HepG2 (cell line): ENCODE measurements at regions not wholly inside any gene's neighbourhood (a gene's known extent, or its start where the extent isn't known, plus 50 kb on each side); places are given as distances from the start of the nearest gene placed in this dataset.

Source experiments
- ATAC-seq: fragments of 200-7000 bp; cut with Tn5 transposase; 3 replicates; pipeline ENCODE4 v1.9.1; 2020; ENCODE audit warnings: mild to moderate bottlenecking, moderate library complexity
- BruUV-seq: library from RNA; stranded (reverse); fragments of 400-500 nt; replicated peaks from 2 replicates; lab custom pipeline; 2021; lab: Mats Ljungman, UMichigan
- CTCF ChIA-PET: fragments of 300-600 bp; formaldehyde crosslinking; extraction: SDS; loops from one replicate; lab custom pipeline; 2021; ENCODE audit warnings: low total read pairs, inconsistent platforms, low intra/inter-chr PET ratio; lab: Yijun Ruan, JAX
- POLR2A ChIA-PET: fragments of 350-600 bp; sonication (Branson Sonifier 250); formaldehyde crosslinking; loops from one replicate; lab custom pipeline; 2020; ENCODE audit warnings: antibody characterized with exemption, inconsistent platforms; lab: Yijun Ruan, JAX
- DNase-seq: peaks from one replicate; pipeline ENCODE4 v3.0.0-alpha.2; 2015; ENCODE audit warnings: low spot score
- FAIRE-seq: peaks from 3 replicates; lab custom pipeline; 2011; peaks lifted over from hg19 to GRCh38; lab: Jason Lieb, UNC
- H2AFZ ChIP-seq: one replicate; pipeline ENCODE4 v1.6.1; 2011; ENCODE audit warnings: low read length, inconsistent platforms
- H3K27ac ChIP-seq: fragments of 300-600 bp; 3 replicates; pipeline ENCODE4 v1.8.0; 2011; ENCODE audit warnings: mixed run types, mild to moderate bottlenecking, mixed read lengths, low read length, inconsistent platforms; ENCODE audit not compliant: insufficient read depth; ENCODE audit errors: extremely low read length
- H3K27me3 ChIP-seq, 2 experiments: fragments of 200-600 bp in 1 of 2; 2 replicates in 1 of 2; 3 replicates in 1 of 2; pipeline versions ENCODE4 v1.6.0 to v1.8.0; 2011; ENCODE audit warnings: low read length in 2 of 2, mild to moderate bottlenecking in 2 of 2, moderate library complexity in 2 of 2, inconsistent platforms in 1 of 2; ENCODE audit not compliant: insufficient read depth in 2 of 2, control insufficient read depth in 1 of 2
- H3K36me3 ChIP-seq, 2 experiments: fragments of 200-600 bp in 1 of 2; replicated peaks in 1 of 2; 2 replicates in 1 of 2; 3 replicates in 1 of 2; pipeline versions ENCODE4 v1.5.1 to v1.8.0; 2011; ENCODE audit warnings: low read length in 2 of 2, inconsistent platforms in 1 of 2; ENCODE audit not compliant: insufficient read depth in 2 of 2, control insufficient read depth in 1 of 2
- H3K4me1 ChIP-seq: 2 replicates; pipeline ENCODE4 v1.5.1; 2012; ENCODE audit warnings: low read length, inconsistent platforms; ENCODE audit not compliant: insufficient read depth
- H3K4me2 ChIP-seq: 2 replicates; pipeline ENCODE4 v1.6.0; 2011; ENCODE audit warnings: low read depth, low read length, inconsistent platforms
- H3K4me3 ChIP-seq, 3 experiments: fragments of 200-600 bp in 1 of 3; sonication (generic), shearing (Covaris generic) in 1 of 3; replicated peaks in 1 of 3; 2 replicates each; pipeline ENCODE4 v1.5.1; 2011 to 2016; ENCODE audit warnings: low read length in 3 of 3, inconsistent platforms in 2 of 3, low read depth in 2 of 3, mild to moderate bottlenecking in 2 of 3, control low read depth in 1 of 3, mixed read lengths in 1 of 3; ENCODE audit not compliant: insufficient read depth in 1 of 3
- H3K79me2 ChIP-seq: one replicate; pipeline ENCODE4 v1.6.1; 2011; ENCODE audit warnings: low read length, inconsistent platforms; ENCODE audit not compliant: insufficient read depth
- H3K9ac ChIP-seq: 2 replicates; pipeline ENCODE4 v1.6.0; 2011; ENCODE audit warnings: mild to moderate bottlenecking, low read depth, low read length, inconsistent platforms; ENCODE audit not compliant: insufficient read depth
- H3K9me3 ChIP-seq: 2 replicates; pipeline ENCODE4 v1.5.1; 2012; ENCODE audit warnings: mild to moderate bottlenecking, low read length
- H4K20me1 ChIP-seq: 2 replicates; pipeline ENCODE4 v1.6.0; 2011; ENCODE audit warnings: inconsistent platforms, mild to moderate bottlenecking, low read length, moderate library complexity; ENCODE audit not compliant: insufficient read depth
- EHMT2 ChIP-seq: fragments of 200-600 bp; sonication (generic); IDR thresholded peaks from 2 replicates; pipeline ENCODE4 v1.7.0; 2017; ENCODE audit warnings: antibody characterized with exemption, low read depth, low read length, borderline replicate concordance
- U2AF1 ChIP-seq: fragments of 200-400 bp; formaldehyde crosslinking; optimal IDR thresholded peaks from 2 replicates; pipeline ENCODE3; 2017; ENCODE audit warnings: mild to moderate bottlenecking, low read depth, low read length
- in situ Hi-C: cut with HindIII; loops from 2 replicates; pipeline ENCODE4 v1.10.0; 2017; ENCODE audit warnings: low pct_unique_long_range_greater_than_20kb; ENCODE audit not compliant: extremely low pct_ligation_motif_present
- intact Hi-C: fragments of 100-400 bp; cut with micrococcal nuclease; formaldehyde crosslinking; loops from one replicate; pipeline ENCODE4 v1.10.0; 2022; ENCODE audit not compliant: unreplicated experiment
- TF ChIP-seq, protein P1 (sequence below): sonication (generic); formaldehyde crosslinking; IDR thresholded peaks from 2 replicates; pipeline ENCODE4 v1.5.0; 2020; ENCODE audit warnings: missing genetic modification reagents, mild to moderate bottlenecking, borderline replicate concordance
- TF ChIP-seq, protein P2 (sequence below): sonication (generic); formaldehyde crosslinking; IDR thresholded peaks from 2 replicates; pipeline ENCODE4 v1.4.0; 2020; ENCODE audit warnings: mild to moderate bottlenecking, missing genetic modification reagents, borderline replicate concordance
- TF ChIP-seq, protein P3 (sequence below): sonication (generic); formaldehyde crosslinking; IDR thresholded peaks from 2 replicates; pipeline ENCODE4 v1.5.0; 2020; ENCODE audit warnings: missing genetic modification reagents
- TF ChIP-seq, protein P4 (sequence below): sonication (generic); formaldehyde crosslinking; conservative IDR thresholded peaks from 2 replicates; pipeline ENCODE4 v1.4.0; 2020; ENCODE audit warnings: mild to moderate bottlenecking, missing genetic modification reagents, moderate library complexity
- TF ChIP-seq, protein P5 (sequence below): IDR thresholded peaks from 2 replicates; pipeline ENCODE4 v1.6.1; 2016; ENCODE audit warnings: low read depth

DNA sequence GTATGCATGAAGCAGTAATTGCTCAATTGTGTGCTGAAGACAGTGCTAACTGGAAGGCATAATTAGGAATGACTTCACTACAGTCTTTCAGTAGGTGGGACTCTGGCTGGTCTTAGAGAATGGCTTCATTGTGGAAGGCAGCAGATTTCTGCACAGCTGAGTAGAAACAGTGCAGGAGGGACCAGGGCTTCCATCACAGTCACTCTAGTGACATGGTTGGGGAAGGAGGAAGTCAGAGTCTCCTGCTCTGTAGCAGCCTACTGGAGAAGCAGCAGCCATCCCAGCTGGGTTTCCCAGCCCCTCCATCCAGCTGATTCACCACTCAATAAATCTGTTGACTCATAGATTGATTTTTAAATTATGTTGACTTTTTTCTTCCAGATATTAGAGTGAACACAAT is 80.6 kb upstream of the DBX2 start:
- peaks cover 1 to 2% of the 10 kb centered on the region in 2 experiments; a peak in 2 of 5 replicates for H3K27me3 ChIP-seq
- H3K4me1 ChIP-seq, result 0 out of 2 replicates have a peak, but pooled peaks cover 10% of the 10 kb centered on the region
- no peak overlapping the region for H3K4me2 ChIP-seq
- no peaks in the 10 kb centered on the region for H4K20me1 ChIP-seq
- no TSS peak for BruUV-seq
- no peaks in the 10 kb centered on the region for H3K79me2 ChIP-seq
- ChIA-PET POLR2A (no interaction called here), CTCF (interaction anchor here (1.2 kb wide), 1 partner anchor 258 kb away, joined by 4 read pairs; no protein-coding TSS in a partner anchor)
- no peak overlapping the region for H3K27ac ChIP-seq
- H3K9me3 ChIP-seq, result no peaks in the 10 kb centered on the region
- FAIRE-seq (no peak), DNase-seq (no peak), ATAC-seq (no peak)
- in situ Hi-C loops (no loop called here), intact Hi-C loops (no loop called here)
- TF ChIP-seq, protein P1, sequence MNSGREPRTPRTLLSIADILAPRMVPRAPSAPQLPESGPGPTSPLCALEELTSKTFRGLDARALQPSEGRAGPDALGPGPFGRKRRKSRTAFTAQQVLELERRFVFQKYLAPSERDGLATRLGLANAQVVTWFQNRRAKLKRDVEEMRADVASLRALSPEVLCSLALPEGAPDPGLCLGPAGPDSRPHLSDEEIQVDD (CRISPR knock-in tag), result no peak
- TF ChIP-seq, protein P2, sequence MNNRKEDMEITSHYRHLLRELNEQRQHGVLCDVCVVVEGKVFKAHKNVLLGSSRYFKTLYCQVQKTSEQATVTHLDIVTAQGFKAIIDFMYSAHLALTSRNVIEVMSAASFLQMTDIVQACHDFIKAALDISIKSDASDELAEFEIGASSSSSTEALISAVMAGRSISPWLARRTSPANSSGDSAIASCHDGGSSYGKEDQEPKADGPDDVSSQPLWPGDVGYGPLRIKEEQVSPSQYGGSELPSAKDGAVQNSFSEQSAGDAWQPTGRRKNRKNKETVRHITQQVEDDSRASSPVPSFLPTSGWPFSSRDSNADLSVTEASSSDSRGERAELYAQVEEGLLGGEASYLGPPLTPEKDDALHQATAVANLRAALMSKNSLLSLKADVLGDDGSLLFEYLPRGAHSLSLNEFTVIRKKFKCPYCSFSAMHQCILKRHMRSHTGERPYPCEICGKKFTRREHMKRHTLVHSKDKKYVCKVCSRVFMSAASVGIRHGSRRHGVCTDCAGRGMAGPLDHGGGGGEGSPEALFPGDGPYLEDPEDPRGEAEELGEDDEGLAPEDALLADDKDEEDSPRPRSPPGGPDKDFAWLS, result no peak
- TF ChIP-seq, protein P3, sequence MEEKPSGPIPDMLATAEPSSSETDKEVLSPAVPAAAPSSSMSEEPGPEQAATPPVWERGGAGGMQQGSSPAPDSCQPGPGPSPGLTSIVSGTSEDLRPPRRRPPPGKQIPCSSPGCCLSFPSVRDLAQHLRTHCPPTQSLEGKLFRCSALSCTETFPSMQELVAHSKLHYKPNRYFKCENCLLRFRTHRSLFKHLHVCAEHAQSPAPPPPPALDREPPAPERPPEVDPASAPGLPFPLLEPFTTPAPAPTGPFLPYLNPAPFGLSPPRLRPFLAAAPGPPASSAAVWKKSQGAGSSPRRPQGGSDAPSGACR (CRISPR knock-in tag), result no peak
- TF ChIP-seq, protein P4, sequence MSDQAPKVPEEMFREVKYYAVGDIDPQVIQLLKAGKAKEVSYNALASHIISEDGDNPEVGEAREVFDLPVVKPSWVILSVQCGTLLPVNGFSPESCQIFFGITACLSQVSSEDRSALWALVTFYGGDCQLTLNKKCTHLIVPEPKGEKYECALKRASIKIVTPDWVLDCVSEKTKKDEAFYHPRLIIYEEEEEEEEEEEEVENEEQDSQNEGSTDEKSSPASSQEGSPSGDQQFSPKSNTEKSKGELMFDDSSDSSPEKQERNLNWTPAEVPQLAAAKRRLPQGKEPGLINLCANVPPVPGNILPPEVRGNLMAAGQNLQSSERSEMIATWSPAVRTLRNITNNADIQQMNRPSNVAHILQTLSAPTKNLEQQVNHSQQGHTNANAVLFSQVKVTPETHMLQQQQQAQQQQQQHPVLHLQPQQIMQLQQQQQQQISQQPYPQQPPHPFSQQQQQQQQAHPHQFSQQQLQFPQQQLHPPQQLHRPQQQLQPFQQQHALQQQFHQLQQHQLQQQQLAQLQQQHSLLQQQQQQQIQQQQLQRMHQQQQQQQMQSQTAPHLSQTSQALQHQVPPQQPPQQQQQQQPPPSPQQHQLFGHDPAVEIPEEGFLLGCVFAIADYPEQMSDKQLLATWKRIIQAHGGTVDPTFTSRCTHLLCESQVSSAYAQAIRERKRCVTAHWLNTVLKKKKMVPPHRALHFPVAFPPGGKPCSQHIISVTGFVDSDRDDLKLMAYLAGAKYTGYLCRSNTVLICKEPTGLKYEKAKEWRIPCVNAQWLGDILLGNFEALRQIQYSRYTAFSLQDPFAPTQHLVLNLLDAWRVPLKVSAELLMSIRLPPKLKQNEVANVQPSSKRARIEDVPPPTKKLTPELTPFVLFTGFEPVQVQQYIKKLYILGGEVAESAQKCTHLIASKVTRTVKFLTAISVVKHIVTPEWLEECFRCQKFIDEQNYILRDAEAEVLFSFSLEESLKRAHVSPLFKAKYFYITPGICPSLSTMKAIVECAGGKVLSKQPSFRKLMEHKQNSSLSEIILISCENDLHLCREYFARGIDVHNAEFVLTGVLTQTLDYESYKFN (CRISPR knock-in tag), result no peak
- TF ChIP-seq U2AF1 (no peak), EHMT2 (no peak)
- TF ChIP-seq, protein P5, sequence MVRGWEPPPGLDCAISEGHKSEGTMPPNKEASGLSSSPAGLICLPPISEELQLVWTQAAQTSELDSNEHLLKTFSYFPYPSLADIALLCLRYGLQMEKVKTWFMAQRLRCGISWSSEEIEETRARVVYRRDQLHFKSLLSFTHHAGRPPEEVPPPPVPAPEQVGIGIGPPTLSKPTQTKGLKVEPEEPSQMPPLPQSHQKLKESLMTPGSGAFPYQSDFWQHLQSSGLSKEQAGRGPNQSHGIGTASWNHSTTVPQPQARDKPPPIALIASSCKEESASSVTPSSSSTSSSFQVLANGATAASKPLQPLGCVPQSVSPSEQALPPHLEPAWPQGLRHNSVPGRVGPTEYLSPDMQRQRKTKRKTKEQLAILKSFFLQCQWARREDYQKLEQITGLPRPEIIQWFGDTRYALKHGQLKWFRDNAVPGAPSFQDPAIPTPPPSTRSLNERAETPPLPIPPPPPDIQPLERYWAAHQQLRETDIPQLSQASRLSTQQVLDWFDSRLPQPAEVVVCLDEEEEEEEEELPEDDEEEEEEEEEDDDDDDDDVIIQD (CRISPR knock-in tag), result no peak
- H2AFZ ChIP-seq, result no peak overlapping the region
- no peak overlapping the region for H3K9ac ChIP-seq
- no peaks in the 10 kb centered on the region for H3K36me3 ChIP-seq
- no peak overlapping the region for H3K4me3 ChIP-seq
